Keratinocyte (primary cell): ENCODE measurements at regions not wholly inside any gene's neighbourhood (a gene's known extent, or its start where the extent isn't known, plus 50 kb on each side); places are given as distances from the start of the nearest gene placed in this dataset.

Experiments used
- DNase-seq: peaks from one replicate; pipeline ENCODE4 v3.0.0-alpha.2; 2011; ENCODE audit warnings: low read depth, missing footprints, low spot score
- FAIRE-seq: peaks from 2 replicates; lab custom pipeline; 2011; peaks lifted over from hg19 to GRCh38; lab: Jason Lieb, UNC
- H2AFZ ChIP-seq: 2 replicates; pipeline ENCODE4 v1.6.0; 2012; ENCODE audit warnings: low read length, control low read depth, inconsistent platforms; ENCODE audit not compliant: control insufficient read depth
- H3K27ac ChIP-seq: 2 replicates; pipeline ENCODE4 v1.5.1; 2011; ENCODE audit warnings: low read length; ENCODE audit not compliant: control insufficient read depth, insufficient read depth
- H3K27me3 ChIP-seq: 3 replicates; pipeline ENCODE4 v1.6.0; 2011; ENCODE audit warnings: low read length; ENCODE audit not compliant: control insufficient read depth, insufficient read depth; ENCODE audit errors: extremely low read depth
- H3K36me3 ChIP-seq, 2 experiments: 2 replicates in 1 of 2; 3 replicates in 1 of 2; pipeline ENCODE4 v1.5.1; 2011; ENCODE audit warnings: low read length in 2 of 2, mild to moderate bottlenecking in 1 of 2; ENCODE audit not compliant: control insufficient read depth in 2 of 2, insufficient read depth in 2 of 2; ENCODE audit errors: extremely low read depth in 1 of 2
- H3K4me1 ChIP-seq: 3 replicates; pipeline ENCODE4 v1.5.1; 2011; ENCODE audit warnings: low read length; ENCODE audit not compliant: control insufficient read depth, insufficient read depth; ENCODE audit errors: extremely low read depth
- H3K4me2 ChIP-seq: 3 replicates; pipeline ENCODE4 v1.6.0; 2011; ENCODE audit warnings: low read depth, low read length; ENCODE audit not compliant: control insufficient read depth, insufficient read depth; ENCODE audit errors: extremely low read depth
- H3K4me3 ChIP-seq, 3 experiments: fragments of 200-600 bp in 1 of 3; sonication (generic) in 1 of 3; 2 replicates in 2 of 3; 3 replicates in 1 of 3; pipeline ENCODE4 v1.5.1; 2011 to 2016; ENCODE audit warnings: low read length in 3 of 3, mild to moderate bottlenecking in 3 of 3, control low read depth in 2 of 3, inconsistent platforms in 1 of 3, low read depth in 1 of 3, mixed read lengths in 1 of 3, mixed run types in 1 of 3, moderate library complexity in 1 of 3; ENCODE audit not compliant: control insufficient read depth in 2 of 3, insufficient read depth in 2 of 3; ENCODE audit errors: extremely low read depth in 1 of 3
- H3K79me2 ChIP-seq: 2 replicates; pipeline ENCODE4 v1.6.0; 2012; ENCODE audit warnings: low read length; ENCODE audit not compliant: control insufficient read depth, insufficient read depth
- H3K9ac ChIP-seq: 3 replicates; pipeline ENCODE4 v1.6.0; 2011; ENCODE audit warnings: low read length; ENCODE audit not compliant: control insufficient read depth, insufficient read depth; ENCODE audit errors: extremely low read depth
- H3K9me1 ChIP-seq: 3 replicates; pipeline ENCODE4 v1.6.0; 2011; ENCODE audit warnings: low read length; ENCODE audit not compliant: control insufficient read depth, insufficient read depth; ENCODE audit errors: extremely low read depth
- H3K9me3 ChIP-seq: 2 replicates; pipeline ENCODE4 v1.5.1; 2012; ENCODE audit warnings: low read depth, low read length; ENCODE audit not compliant: control insufficient read depth
- H4K20me1 ChIP-seq: 3 replicates; pipeline ENCODE4 v1.6.0; 2011; ENCODE audit warnings: low read length; ENCODE audit not compliant: control insufficient read depth, insufficient read depth; ENCODE audit errors: extremely low read depth
- EZH2 ChIP-seq: IDR thresholded peaks from one replicate; pipeline ENCODE4 v1.6.1; 2012; ENCODE audit warnings: inconsistent platforms, mild to moderate bottlenecking, low read length, moderate library complexity
- dilution Hi-C: fragments of 300-500 bp; cut with MboI; formaldehyde crosslinking; loops from one replicate; pipeline ENCODE4 v1.7.0; 2020; ENCODE audit warnings: low sequenced_read_pairs; ENCODE audit not compliant: extremely low pct_ligation_motif_present
- TF ChIP-seq, protein P1 (sequence below), 3 experiments: IDR thresholded peaks in 1 of 3; conservative IDR thresholded peaks in 1 of 3; optimal IDR thresholded peaks in 1 of 3; 2 replicates in 2 of 3; 3 replicates in 1 of 3; pipeline versions ENCODE3 to v1.5.1; 2011; ENCODE audit warnings: low read length in 3 of 3, mild to moderate bottlenecking in 3 of 3, moderate library complexity in 2 of 3, control low read depth in 1 of 3, inconsistent platforms in 1 of 3; ENCODE audit not compliant: insufficient read depth in 2 of 3; ENCODE audit errors: extremely low read depth in 1 of 3

DNA sequence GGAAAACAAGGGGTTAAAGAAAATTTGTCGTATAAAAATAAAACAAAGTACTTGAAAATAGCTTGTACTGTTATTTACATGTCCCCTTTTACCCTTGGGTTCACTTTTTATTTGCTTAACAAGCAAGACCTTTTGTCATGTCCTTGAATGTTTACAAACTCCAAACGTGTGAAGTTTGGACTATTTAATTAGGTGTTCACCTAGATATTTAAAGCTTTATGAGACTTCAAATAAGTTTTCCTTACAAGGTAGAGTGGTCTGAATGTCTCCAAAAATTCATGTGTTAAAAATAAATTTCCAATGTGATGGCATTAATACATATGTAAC lies 242.0 kb upstream of the TTC14 start:
- H3K4me2 ChIP-seq, result no peak overlapping the region
- TF ChIP-seq, protein P1, sequence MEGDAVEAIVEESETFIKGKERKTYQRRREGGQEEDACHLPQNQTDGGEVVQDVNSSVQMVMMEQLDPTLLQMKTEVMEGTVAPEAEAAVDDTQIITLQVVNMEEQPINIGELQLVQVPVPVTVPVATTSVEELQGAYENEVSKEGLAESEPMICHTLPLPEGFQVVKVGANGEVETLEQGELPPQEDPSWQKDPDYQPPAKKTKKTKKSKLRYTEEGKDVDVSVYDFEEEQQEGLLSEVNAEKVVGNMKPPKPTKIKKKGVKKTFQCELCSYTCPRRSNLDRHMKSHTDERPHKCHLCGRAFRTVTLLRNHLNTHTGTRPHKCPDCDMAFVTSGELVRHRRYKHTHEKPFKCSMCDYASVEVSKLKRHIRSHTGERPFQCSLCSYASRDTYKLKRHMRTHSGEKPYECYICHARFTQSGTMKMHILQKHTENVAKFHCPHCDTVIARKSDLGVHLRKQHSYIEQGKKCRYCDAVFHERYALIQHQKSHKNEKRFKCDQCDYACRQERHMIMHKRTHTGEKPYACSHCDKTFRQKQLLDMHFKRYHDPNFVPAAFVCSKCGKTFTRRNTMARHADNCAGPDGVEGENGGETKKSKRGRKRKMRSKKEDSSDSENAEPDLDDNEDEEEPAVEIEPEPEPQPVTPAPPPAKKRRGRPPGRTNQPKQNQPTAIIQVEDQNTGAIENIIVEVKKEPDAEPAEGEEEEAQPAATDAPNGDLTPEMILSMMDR (optimal IDR thresholded peaks at IDR 0.05 in 1 of 3, IDR thresholded peaks at IDR 0.05 in 1 of 3, conservative IDR thresholded peaks at IDR 0.05 in 1 of 3; ENCODE audit: extremely low read depth in 1 of 3, insufficient read depth in 2 of 3, low read length in 3 of 3), result no peak
- no peak for TF ChIP-seq EZH2
- H2AFZ ChIP-seq, result no peak overlapping the region
- no peaks in the 10 kb centered on the region for H3K27me3 ChIP-seq
- no peak overlapping the region for H3K4me3 ChIP-seq
- no peak for DNase-seq
- no peak for FAIRE-seq
- no peaks in the 10 kb centered on the region for H3K9me1 ChIP-seq
- H3K36me3 ChIP-seq, result no peaks in the 10 kb centered on the region
- dilution Hi-C loops, result no loop called here
- no peak overlapping the region for H3K9ac ChIP-seq
- no peaks in the 10 kb centered on the region for H4K20me1 ChIP-seq
- H3K4me1 ChIP-seq, result peaks cover 5% of the 10 kb centered on the region
- no peak overlapping the region for H3K27ac ChIP-seq
- no peaks in the 10 kb centered on the region for H3K79me2 ChIP-seq
- no peaks in the 10 kb centered on the region for H3K9me3 ChIP-seq

DNA sequence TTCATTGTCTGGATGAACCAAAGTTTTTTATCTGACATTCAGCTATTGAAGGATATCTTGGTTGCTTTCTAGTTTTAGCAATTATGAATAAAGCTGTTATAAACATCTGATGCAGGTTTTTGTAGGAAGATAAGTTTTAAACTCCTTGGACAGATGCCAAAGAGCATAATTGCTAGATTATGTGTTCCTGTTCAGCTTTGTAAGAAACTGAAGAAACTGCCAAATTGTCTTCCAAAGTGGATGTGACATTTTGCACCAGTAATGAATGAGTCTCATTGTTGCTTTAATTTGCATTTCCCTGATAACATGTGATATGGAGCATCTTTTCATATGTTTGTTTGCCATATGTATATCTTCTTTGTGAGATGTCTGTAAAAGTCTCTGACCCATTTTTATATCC lies 239.9 kb upstream of the TTC14 start:
- FAIRE-seq (no peak), DNase-seq (no peak)
- Histone ChIP-seq H2AFZ (no peak overlapping the region), H3K9ac (no peak overlapping the region), H3K79me2 (no peaks in the 10 kb centered on the region), H4K20me1 (no peaks in the 10 kb centered on the region), H3K27me3 (no peaks in the 10 kb centered on the region), H3K4me2 (no peak overlapping the region), H3K9me3 (no peaks in the 10 kb centered on the region), H3K4me1 (peaks cover 5% of the 10 kb centered on the region), H3K27ac (no peak overlapping the region), H3K4me3 (no peak overlapping the region), H3K36me3 (no peaks in the 10 kb centered on the region), H3K9me1 (no peaks in the 10 kb centered on the region)
- TF ChIP-seq, protein P1 (optimal IDR thresholded peaks at IDR 0.05 in 1 of 3, IDR thresholded peaks at IDR 0.05 in 1 of 3, conservative IDR thresholded peaks at IDR 0.05 in 1 of 3; ENCODE audit: extremely low read depth in 1 of 3, insufficient read depth in 2 of 3, low read length in 3 of 3), result no peak
- TF ChIP-seq EZH2, result no peak
- dilution Hi-C loops, result no loop called here
